ENCODE measurements at regions not wholly inside any gene's neighbourhood (a gene's known extent, or its start where the extent isn't known, plus 50 kb on each side); places are given as distances from the start of the nearest gene placed in this dataset.
"Not testable (repeated sequence)": the region's sequence is repeated elsewhere in the genome, so short reads cannot be mapped to it uniquely, and the experiment has no call there.

- DNase-seq (ENCODE audit: low read depth in 1 of 2, low spot score in 1 of 2), result no peak
These were observed 922.5 kb upstream of the MAN1A1 start for GRCh38 chr6:120272038-120272437.

DNA sequence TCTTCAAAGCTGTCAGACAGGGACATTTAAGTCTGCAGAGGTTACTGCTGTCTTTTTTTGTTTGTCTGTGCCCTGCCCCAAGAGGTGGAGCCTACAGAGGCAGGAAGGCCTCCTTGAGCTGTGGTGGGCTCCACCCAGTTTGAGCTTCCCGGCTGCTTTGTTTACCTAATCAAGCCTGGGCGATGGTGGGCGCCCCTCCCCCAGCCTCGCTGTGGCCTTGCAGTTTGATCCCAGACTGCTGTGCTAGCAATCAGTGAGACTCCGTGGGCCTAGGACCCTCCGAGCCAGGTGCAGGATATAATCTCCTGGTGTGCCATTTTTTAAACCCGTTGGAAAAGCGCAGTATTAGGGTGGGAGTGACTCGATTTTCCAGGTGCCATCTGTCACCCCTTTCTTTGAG is 918.7 kb upstream of the MAN1A1 start:
- not testable (repeated sequence) for DNase-seq (ENCODE audit: low read depth in 1 of 2, low spot score in 1 of 2)

DNA sequence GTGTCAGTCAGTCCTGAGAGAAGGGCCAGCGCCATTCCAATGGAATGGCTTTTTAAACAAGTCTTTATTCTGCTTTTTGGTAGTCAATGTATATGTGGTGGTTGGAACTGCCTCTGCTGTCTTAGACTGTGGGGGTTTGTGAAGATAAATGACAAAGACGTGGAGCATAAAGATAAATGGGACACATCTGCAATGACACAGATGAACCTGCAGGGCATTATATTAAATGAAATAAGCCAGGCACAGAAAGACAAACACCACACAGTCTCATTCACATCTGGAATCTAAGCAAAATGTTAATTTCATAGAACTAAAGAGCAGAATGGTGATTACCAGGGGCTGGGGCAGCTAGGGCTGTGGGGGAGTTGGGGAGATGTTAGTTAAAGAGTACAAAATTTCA is 912.8 kb upstream of the MAN1A1 start:
- DNase-seq (ENCODE audit: low read depth in 1 of 2, low spot score in 1 of 2), result no peak

DNA sequence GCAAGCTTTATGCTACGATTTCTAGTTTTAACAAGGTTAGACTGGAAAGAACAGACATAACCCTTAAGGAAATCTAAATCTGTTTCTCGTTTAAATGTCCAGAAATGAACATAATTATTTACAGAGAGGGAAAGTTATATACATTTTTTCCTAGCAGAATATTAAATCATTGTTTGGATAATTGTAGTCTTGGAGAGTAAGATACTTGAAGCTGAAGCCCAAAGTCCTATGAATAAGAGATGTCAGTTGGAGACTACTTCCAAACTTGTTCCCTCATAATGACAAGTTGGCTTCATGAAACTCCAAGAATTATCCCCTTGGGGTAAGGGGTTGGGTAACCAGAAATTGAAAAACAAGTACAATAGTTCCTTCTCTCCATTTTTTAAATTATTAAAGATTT is 911.1 kb upstream of the MAN1A1 start:
- no peak for DNase-seq (ENCODE audit: low read depth in 1 of 2, low spot score in 1 of 2)

DNA sequence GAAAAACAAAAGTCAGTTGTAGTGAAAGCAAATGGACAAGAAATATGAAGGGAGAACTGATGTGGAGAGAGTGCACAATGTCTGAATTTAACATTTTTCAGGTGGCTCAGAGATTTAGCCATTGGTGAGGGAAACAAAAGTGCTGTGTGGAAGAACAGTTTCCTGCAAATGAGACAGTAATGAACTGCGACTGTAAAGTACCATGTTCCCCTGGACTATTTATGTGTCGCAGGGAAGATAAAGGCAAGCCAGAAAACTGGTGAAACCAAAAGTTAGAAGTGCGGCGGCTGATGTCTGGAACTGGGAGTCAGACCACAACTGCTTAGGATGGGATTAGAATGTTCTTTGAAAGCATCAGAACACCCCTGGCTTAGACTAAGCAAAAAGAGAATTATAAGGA is 905.1 kb upstream of the MAN1A1 start:
- DNase-seq (ENCODE audit: low read depth in 1 of 2, low spot score in 1 of 2), result no peak

DNA sequence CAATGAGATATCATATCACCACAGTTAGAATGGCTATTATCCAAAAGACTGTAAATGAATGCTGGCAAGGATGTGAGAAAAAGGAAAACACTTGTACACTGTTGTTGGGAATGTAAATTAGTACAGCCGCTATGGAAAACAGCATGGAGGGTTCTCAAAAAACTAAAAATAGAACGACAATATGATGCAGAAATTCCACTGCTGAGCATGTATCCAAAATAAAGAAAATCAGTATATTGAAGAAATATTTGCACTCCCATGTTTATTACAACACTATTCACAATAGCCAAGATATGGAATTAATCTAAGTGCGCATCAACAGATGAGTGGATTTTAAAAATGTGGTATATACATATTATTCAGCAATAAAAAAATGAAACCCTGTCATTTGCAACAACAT is 898.9 kb upstream of the MAN1A1 start:
- no peak for DNase-seq (ENCODE audit: low read depth in 1 of 2, low spot score in 1 of 2)

DNA sequence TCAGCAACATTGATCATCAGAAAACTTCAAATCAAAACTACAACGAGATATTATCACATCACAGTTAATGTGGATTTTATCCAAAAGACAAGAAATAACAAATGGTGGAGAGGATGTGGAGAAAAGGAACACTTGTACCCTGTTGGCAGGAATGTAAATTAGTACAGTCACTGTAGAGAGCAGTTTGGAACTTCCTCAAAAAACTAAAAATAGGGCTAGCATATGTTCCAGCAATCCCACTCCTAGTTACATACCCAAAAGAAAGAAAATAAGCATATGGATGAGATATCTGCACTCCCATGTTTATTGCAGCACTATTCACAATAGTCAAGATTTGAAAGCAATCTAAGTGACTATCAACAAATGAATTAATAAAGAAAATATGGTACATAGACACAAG is 887.7 kb upstream of the MAN1A1 start:
- no peak for DNase-seq (ENCODE audit: low read depth in 1 of 2, low spot score in 1 of 2)

DNA sequence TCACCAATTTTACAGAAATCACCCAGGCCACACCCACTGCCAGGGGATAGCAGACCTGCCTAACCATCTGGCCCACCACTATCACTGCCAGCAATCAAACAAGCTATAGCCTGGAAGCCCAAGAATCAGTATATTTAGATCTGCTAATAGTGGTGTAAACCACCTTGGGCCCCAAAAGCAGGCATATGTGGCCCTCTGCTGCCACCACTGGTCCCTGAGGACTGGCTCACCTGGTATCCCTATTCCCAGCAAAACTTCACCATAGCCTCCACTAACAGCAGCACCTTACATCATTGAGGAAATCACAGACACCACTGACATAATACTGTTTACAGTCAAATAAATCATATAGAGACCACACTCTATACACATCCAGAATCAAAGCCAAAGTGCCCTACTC is 880.4 kb upstream of the MAN1A1 start:
- DNase-seq (ENCODE audit: low read depth in 1 of 2, low spot score in 1 of 2), result no peak

GRCh38 chr6:120228297-120228696 is 878.7 kb upstream of the MAN1A1 start:
- DNase-seq (ENCODE audit: low read depth in 1 of 2, low spot score in 1 of 2), result no peak

DNA sequence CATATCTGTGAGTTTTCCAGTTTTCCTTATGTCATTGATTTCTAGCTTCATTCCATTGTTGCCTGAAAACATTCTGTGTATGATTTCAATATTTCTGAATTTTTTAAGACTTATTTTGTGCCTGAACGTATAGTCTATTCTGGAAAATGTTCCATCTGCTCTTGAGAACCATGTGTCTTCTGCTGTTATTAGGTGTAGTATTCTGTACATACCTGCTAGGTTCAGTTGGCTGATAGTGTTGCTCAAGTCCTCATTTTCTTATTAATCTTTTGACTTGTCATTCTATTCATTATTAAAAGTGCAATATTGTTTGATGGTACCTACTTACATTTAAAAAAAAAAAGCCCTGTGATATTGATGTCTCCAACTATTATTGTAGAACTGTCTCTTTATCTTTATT is 869.8 kb upstream of the MAN1A1 start:
- no peak for DNase-seq (ENCODE audit: low read depth in 1 of 2, low spot score in 1 of 2)

DNA sequence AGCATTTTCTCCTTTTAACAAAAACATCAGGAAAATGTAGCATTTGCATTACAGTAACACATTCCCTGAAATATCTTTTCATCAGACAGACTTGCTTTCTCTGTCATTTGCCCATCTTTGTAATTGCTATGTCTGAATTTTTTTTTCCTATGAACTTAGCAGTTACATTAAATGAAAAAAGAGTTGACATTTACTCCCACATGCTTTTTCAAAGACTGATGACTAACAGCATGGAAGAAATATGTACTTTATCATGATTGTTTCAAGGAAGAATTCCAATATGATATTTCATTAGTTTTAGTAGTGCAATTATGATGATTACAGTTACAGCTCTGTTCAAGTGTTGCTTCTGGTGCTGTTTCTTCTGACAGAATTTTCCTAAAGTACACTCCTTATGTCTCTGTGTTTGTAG is 864.5 kb upstream of the MAN1A1 start:
- DNase-seq (ENCODE audit: low read depth in 1 of 2, low spot score in 1 of 2), result no peak

GRCh38 chr6:120211955-120212792 is 862.6 kb upstream of the MAN1A1 start:
- no peak for DNase-seq (ENCODE audit: low read depth in 1 of 2, low spot score in 1 of 2)

DNA sequence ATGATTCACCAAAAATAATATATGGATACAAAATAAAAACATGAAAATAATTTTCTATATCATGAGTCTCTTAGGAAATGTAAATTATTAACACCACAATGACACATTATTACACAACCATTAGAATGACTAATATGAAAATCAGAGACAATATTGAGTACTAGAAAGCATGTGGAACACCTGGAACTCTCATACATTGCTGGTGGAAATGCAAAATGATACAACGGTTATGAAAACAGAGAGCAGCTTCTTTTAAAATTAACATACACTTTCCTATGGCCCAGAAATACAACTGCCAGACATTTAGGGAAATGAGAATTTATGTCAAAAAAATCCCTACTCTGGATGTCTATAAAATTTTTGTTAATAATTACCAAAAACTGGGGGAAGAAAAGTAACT is 853.3 kb upstream of the MAN1A1 start:
- DNase-seq (ENCODE audit: low read depth in 1 of 2, low spot score in 1 of 2), result no peak

DNA sequence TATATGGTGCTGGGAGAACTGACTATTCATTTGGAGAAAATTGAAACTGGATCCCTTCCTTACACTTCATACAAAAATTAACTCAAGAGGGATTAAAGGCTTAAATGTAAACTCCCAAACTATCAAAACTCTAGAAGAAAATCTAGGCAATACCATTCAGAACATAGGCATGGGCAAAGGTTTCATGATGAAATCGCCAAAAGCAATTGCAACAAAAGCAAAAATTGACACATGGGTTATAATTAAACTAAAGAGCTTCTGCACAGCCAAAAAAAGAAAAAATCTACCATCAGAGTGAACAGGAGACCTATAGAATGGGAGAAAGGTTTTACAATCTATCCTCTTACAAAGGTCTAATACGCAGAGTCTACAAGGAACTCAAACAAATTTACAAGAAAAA is 851.3 kb upstream of the MAN1A1 start:
- no peak for DNase-seq (ENCODE audit: low read depth in 1 of 2, low spot score in 1 of 2)

- DNase-seq (ENCODE audit: low read depth in 1 of 2, low spot score in 1 of 2), result no peak
These were observed 848.5 kb upstream of the MAN1A1 start for GRCh38 chr6:120198033-120198432.

- DNase-seq (ENCODE audit: low read depth in 1 of 2, low spot score in 1 of 2), result no peak
These were observed 836.5 kb upstream of the MAN1A1 start for GRCh38 chr6:120186080-120186479.

DNA sequence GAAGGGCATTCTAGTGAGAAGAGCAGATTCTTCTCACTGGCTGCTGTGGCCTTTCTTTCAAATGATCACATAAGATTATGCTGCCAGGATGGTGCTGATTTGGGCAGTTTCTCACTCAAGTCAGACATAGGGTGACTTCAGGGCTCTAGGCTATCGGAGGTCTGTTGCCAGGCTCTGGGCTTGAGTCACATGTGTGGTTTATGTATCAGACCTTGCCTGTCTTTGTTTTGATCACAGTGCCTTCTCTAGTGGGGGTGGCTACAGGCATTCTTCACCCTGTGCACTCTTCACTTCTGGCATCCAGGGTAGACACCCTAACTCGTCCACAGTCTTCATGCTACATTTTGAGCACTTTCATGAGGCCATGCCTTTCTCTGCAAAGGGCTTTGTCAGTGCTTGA is 823.7 kb upstream of the MAN1A1 start:
- no peak for DNase-seq (ENCODE audit: low read depth in 1 of 2, low spot score in 1 of 2)

GRCh38 chr6:120164531-120164930 is 815.0 kb upstream of the MAN1A1 start:
- DNase-seq (ENCODE audit: low read depth in 1 of 2, low spot score in 1 of 2), result no peak

DNA sequence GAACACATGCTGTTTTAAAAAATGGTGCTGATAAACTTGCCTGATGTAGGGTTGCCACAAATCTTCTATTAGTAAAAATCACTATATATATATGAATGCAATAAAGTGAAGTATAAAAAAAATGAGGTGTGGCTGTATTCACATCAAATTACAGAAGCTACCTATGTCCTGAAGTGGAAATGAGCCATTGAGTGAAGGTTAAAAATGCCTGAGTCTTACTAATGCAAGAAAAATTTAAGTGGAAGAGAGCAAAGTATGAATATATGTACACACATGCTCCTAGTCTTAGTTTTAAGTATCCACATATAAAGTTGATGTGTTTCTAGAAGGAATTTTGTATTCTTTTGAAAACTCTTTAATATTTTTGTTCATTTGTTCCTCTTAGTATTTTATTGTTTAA is 808.3 kb upstream of the MAN1A1 start:
- DNase-seq (ENCODE audit: low read depth in 1 of 2, low spot score in 1 of 2), result no peak

- DNase-seq (ENCODE audit: low read depth in 1 of 2, low spot score in 1 of 2), result no peak
These were observed 797.7 kb upstream of the MAN1A1 start for GRCh38 chr6:120147071-120147871.

DNA sequence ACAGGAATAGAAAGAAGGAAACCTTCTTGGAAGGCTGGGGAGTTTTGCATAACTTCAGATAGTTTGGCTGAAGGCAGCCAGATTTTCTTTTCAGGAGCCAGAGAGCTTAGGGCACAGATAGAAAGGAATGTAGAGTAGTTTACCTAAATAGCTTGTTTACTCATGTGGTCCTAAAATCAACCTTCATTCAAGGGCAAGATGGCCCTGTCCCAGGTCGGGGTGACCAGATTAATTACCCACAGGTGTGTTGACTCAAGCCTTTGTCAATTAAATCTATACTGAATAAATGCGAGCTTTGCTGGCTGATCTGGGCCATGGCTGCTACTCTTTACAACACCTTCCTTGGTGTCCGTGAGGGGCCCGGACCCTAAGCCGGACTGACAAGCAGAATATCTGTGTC is 792.0 kb upstream of the MAN1A1 start:
- DNase-seq (ENCODE audit: low read depth in 1 of 2, low spot score in 1 of 2), result no peak

GRCh38 chr6:120137492-120137891 is 787.9 kb upstream of the MAN1A1 start:
- DNase-seq (ENCODE audit: low read depth in 1 of 2, low spot score in 1 of 2), result no peak

- DNase-seq (ENCODE audit: low read depth in 1 of 2, low spot score in 1 of 2), result no peak
These were observed 779.7 kb upstream of the MAN1A1 start for GRCh38 chr6:120129228-120129627.

Measured in activated CD4-positive, alpha-beta T cell treated with anti-CD3 and anti-CD28 coated beads, Interleukin-2, amount 50 U/mL, for 24 hours (primary cell).